NOMO-1 treated with DMSO at 0.1 percent for 48 hours (cell line): ENCODE measurements at regions not wholly inside any gene's neighbourhood (a gene's known extent, or its start where the extent isn't known, plus 50 kb on each side); places are given as distances from the start of the nearest gene placed in this dataset.

Source experiments
- DNase-seq: peaks from one replicate; lab custom pipeline; 2025; ENCODE audit not compliant: unreplicated experiment; lab: John Stamatoyannopoulos, UW

- no peak for DNase-seq
Observed at GRCh38 chr5:135249658-135250057, 149.4 kb downstream of the MACROH2A1 start.

GRCh38 chr5:135248801-135249231, 150.2 kb downstream of the MACROH2A1 start:
- DNase-seq = no peak

- DNase-seq = peak; percentile 14
Observed at GRCh38 chr5:135246923-135247795, 151.9 kb downstream of the MACROH2A1 start.

GRCh38 chr5:135246605-135246922, 152.5 kb downstream of the MACROH2A1 start:
- DNase-seq = no peak

- peak; percentile 45 for DNase-seq
Observed at GRCh38 chr5:135245521-135246499, 153.2 kb downstream of the MACROH2A1 start.

GRCh38 chr5:135244620-135245021, 154.4 kb downstream of the MACROH2A1 start:
- no peak for DNase-seq

- no peak for DNase-seq
Observed at GRCh38 chr5:135243556-135244285, 155.3 kb downstream of the MACROH2A1 start.

GRCh38 chr5:135242866-135243555, 156.0 kb downstream of the MACROH2A1 start:
- DNase-seq = no peak

- DNase-seq = no peak
Observed at GRCh38 chr5:135242021-135242865, 156.8 kb downstream of the MACROH2A1 start.

GRCh38 chr5:135241536-135241935, 157.5 kb downstream of the MACROH2A1 start:
- no peak for DNase-seq

GRCh38 chr5:135240781-135241360, 158.2 kb downstream of the MACROH2A1 start:
- no peak for DNase-seq

- no peak for DNase-seq
Observed at GRCh38 chr5:135240283-135240633, 158.8 kb downstream of the MACROH2A1 start.

GRCh38 chr5:135239453-135240282, 159.4 kb downstream of the MACROH2A1 start:
- DNase-seq = no peak

- no peak for DNase-seq
Observed at GRCh38 chr5:135238622-135239452, 160.2 kb downstream of the MACROH2A1 start.

- DNase-seq = no peak
Observed at GRCh38 chr5:135237748-135238103, 161.3 kb downstream of the MACROH2A1 start.

- DNase-seq = no peak
Observed at GRCh38 chr5:135236908-135237747, 161.9 kb downstream of the MACROH2A1 start.
